ENCODE measurements at regions not wholly inside any gene's neighbourhood (a gene's known extent, or its start where the extent isn't known, plus 50 kb on each side); places are given as distances from the start of the nearest gene placed in this dataset.

DNA sequence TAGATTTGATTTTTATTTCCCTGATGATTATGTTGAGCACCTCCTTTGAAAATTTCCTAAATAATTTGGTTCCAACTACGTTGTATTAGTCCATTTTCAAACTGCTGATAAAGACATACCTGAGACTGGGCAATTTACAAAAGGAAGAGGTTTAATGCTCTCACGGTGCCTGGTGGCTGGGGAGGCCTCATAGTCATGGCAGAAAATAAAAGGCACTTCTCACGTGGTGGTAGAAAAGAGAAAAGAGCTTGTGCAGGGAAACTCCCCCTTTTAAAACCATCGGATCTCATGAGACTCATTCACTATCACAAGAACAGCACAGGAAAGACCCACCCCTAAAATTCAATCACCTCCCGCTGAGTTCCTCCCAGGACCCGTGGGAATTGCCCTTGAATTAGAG lies 372.3 kb downstream of the RPL10L start:
- DNase-seq: no peak

- DNase-seq: no peak
Observed at GRCh38 chr14:46259536-46259935, 392.0 kb downstream of the RPL10L start.

DNA sequence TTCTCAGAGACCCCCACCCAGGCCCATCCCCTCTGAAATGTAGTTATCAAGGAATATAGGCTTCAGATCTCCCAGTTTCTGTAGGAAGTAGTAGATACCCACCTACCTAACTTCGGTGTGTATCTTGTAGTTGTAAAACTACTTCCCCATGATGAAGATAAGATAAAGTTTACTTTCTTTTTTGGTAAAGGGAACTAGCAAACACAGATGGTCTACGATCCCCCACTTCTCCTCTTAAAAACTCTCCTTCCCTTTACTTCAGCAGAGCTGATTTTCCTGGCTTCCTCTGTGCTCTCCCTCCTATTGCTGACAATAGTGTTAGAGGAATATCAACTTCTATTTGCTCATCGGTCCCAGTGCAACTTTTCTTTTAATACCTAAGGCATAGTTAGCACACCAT lies 395.2 kb downstream of the RPL10L start:
- no peak for DNase-seq

DNA sequence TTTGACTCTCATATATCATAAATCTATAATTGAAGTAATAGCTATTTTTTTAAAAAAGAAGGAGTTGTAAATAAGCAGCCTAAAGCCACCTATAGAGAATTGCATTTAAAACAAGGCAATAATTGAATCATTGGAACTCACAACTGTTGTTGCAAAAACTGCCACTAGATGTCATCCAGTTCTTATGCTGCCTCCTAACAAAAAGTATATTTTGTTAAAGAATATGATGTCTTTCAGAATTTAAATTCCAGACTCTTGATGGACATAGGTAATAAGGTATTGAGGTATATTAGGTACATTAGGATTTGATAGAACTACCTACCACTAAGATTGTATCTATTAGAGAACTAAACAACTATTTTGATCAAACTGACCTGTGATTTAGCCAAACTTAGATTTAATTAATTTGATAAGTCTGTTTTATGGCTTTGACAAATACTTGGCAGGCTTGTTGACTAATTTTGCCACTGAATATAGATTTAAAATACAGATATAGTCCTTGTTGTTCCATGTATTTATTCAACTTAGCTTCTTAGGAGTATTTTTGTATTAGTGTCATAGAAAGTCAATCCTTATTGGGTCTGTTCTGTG lies 401.4 kb downstream of the RPL10L start:
- DNase-seq: peak; percentile 8

- DNase-seq: no peak
Observed at GRCh38 chr14:46248001-46248630, 403.5 kb downstream of the RPL10L start.

DNA sequence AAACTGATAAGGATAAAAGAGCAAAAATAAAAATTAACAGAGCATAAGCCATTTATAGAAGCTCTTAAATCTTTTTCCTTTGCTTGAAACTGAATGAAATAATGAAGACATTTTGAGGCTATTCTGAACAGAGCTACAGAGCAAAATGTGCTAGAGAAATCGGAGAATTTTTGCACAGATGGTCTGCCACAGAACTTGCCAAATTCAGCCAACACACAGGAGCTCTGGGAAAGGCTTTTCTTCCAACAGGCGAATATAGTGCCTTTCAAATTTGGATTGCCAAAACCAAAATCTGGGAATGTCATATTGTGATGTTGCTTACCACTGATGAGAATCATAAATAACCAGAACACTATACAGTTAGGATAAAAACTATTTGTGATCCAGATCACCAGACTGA lies 406.3 kb downstream of the RPL10L start:
- no peak for DNase-seq

DNA sequence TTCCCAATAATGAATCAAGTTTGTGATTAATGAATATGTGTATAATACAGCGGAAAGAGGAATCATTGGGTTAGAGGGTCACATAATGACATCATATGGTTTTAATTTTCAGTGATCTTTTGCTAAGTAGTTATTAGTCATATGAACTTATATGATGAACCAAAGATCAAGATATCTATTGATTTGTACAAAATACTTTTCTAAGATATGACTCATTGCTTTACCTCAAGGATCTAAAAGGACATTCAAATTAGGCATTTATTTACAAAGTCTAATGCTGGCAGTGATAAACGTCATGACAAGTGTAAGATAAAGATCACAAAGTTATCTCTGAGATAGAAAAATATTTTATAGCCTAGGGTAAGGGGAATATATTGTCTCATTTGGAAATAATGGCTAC lies 417.8 kb downstream of the RPL10L start:
- no peak for DNase-seq

- DNase-seq: no peak
Observed at GRCh38 chr14:46230540-46230939, 421.0 kb downstream of the RPL10L start.

DNA sequence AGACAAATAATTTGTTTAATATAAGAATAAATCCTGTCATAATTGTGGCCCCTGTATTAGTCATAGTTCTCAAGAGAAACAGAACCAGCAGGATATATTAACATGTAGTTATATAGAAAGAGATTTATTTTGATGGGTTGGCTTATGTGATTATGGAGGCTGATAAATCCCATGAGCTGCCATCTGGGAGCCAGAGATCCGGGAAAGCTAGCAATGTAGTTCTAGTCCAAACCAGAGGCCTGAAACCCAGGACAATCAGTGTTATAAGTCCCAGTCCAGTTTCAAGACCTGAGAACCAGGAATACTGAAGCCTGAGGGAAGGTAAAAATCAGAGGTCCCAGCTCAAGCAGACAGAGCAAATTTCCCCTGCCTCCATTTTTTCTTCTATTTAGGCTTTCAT lies 435.8 kb downstream of the RPL10L start:
- DNase-seq: no peak

DNA sequence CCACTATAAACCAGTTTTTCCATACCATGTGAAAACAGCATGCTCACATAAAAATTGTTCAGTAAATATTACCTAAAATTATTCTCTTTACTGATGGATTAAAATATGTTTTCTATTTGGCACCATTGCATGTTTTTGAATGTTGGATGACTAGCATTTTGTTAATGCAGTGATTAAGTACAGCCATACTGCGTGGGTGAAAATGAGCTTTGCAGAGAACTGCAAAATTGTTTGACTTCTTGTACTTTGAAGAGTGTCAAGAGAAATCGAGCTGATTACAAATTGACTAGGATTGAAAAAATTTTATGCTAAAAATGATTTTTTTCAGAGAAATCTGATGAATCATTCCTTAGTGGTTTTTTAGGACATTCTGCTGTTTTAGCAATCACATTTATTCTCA lies 452.9 kb downstream of the RPL10L start:
- no peak for DNase-seq

GRCh38 chr14:46197856-46198255 lies 453.7 kb downstream of the RPL10L start:
- DNase-seq: peak; percentile 15
